K562 (cell line): ENCODE measurements at regions not wholly inside any gene's neighbourhood (a gene's known extent, or its start where the extent isn't known, plus 50 kb on each side); places are given as distances from the start of the nearest gene placed in this dataset.

ENCODE experiments used
- ATAC-seq: fragments of 200-7000 bp; cut with Tn5 transposase; 3 replicates; pipeline ENCODE4 v1.9.1; 2020; ENCODE audit warnings: moderate library complexity
- BruUV-seq: library from RNA; stranded (reverse); fragments of 400-500 nt; replicated peaks from 2 replicates; lab custom pipeline; 2021; lab: Mats Ljungman, UMichigan
- CTCF ChIA-PET: fragments of 300-600 bp; formaldehyde crosslinking; extraction: SDS; loops from one replicate; lab custom pipeline; 2021; ENCODE audit warnings: low intra/inter-chr PET ratio; lab: Yijun Ruan, JAX
- POLR2A ChIA-PET: fragments of 300-600, 350-650 bp; sonication (Branson Sonifier 250); formaldehyde crosslinking; extraction: SDS; loops from one replicate; lab custom pipeline; 2021; ENCODE audit warnings: antibody characterized with exemption, inconsistent platforms; lab: Yijun Ruan, JAX
- DNase-seq, 4 experiments: peaks; one replicate each; pipeline versions ENCODE4 v3.0.0 to v3.0.0-alpha.2; 2011 to 2018; ENCODE audit warnings: low spot score in 3 of 4, mixed read lengths in 3 of 4; ENCODE audit errors: extremely low read depth in 1 of 4
- FAIRE-seq: peaks from 2 replicates; lab custom pipeline; 2011; peaks lifted over from hg19 to GRCh38; lab: Jason Lieb, UNC
- H2AFZ ChIP-seq: 2 replicates; pipeline ENCODE4 v1.6.0; 2011; ENCODE audit warnings: low read depth, low read length, control low read depth, inconsistent platforms
- H3K27ac ChIP-seq: fragments of 200-600 bp; 3 replicates; pipeline ENCODE4 v1.8.0; 2011; ENCODE audit warnings: low read depth, mild to moderate bottlenecking, control low read depth, inconsistent platforms, low read length, moderate library complexity, mixed read lengths; ENCODE audit errors: extremely low read depth
- H3K27me3 ChIP-seq, 2 experiments: fragments of 300-600 bp in 1 of 2; 2 replicates in 1 of 2; 3 replicates in 1 of 2; pipeline versions ENCODE4 v1.6.0 to v1.8.0; 2011; ENCODE audit warnings: inconsistent platforms in 2 of 2, low read length in 2 of 2, mild to moderate bottlenecking in 1 of 2, mixed read lengths in 1 of 2, moderate library complexity in 1 of 2; ENCODE audit not compliant: control insufficient read depth in 2 of 2, insufficient read depth in 2 of 2
- H3K36me3 ChIP-seq: fragments of 300-600 bp; 3 replicates; pipeline ENCODE4 v1.8.0; 2011; ENCODE audit warnings: mild to moderate bottlenecking, low read length, inconsistent platforms; ENCODE audit not compliant: control insufficient read depth, insufficient read depth
- H3K4me1 ChIP-seq, 2 experiments: fragments of 200-600 bp in 1 of 2; replicated peaks in 1 of 2; 2 replicates in 1 of 2; 3 replicates in 1 of 2; pipeline versions ENCODE4 v1.5.1 to v1.8.0; 2011; ENCODE audit warnings: inconsistent platforms in 2 of 2, low read length in 2 of 2, mild to moderate bottlenecking in 1 of 2, mixed read lengths in 1 of 2, moderate library complexity in 1 of 2; ENCODE audit not compliant: control insufficient read depth in 2 of 2, insufficient read depth in 2 of 2
- H3K4me2 ChIP-seq: 2 replicates; pipeline ENCODE4 v1.6.1; 2011; ENCODE audit warnings: low read length, control low read depth, inconsistent platforms, mixed read lengths; ENCODE audit not compliant: insufficient read depth
- H3K4me3 ChIP-seq: fragments of 200-600 bp; sonication (generic), shearing (Covaris generic); 2 replicates; pipeline ENCODE4 v1.5.1; 2016; ENCODE audit warnings: control low read depth, inconsistent platforms
- H3K79me2 ChIP-seq: fragments of 200-600 bp; 3 replicates; pipeline ENCODE4 v1.8.0; 2011; ENCODE audit warnings: low read length, inconsistent platforms; ENCODE audit not compliant: control insufficient read depth, insufficient read depth
- H3K9ac ChIP-seq, 2 experiments: 2 replicates each; pipeline versions ENCODE4 v1.6.0 to v1.6.1; 2011; ENCODE audit warnings: low read depth in 2 of 2, low read length in 2 of 2, control low read depth in 1 of 2, inconsistent platforms in 1 of 2, mild to moderate bottlenecking in 1 of 2, mixed read lengths in 1 of 2; ENCODE audit not compliant: insufficient read depth in 1 of 2
- H3K9me1 ChIP-seq: one replicate; pipeline ENCODE4 v1.6.0; 2011; ENCODE audit warnings: inconsistent platforms, mild to moderate bottlenecking, low read length, moderate library complexity; ENCODE audit not compliant: control insufficient read depth, insufficient read depth
- H3K9me3 ChIP-seq: replicated peaks from 2 replicates; pipeline ENCODE4 v1.5.1; 2011; ENCODE audit warnings: low read depth, low read length, inconsistent platforms; ENCODE audit not compliant: control insufficient read depth, insufficient read depth
- H4K20me1 ChIP-seq: replicated peaks from 2 replicates; pipeline ENCODE4 v1.6.1; 2011; ENCODE audit warnings: low read length, inconsistent platforms, mixed read lengths; ENCODE audit not compliant: control insufficient read depth, insufficient read depth
- ARID2 ChIP-seq: fragments of 450-650 bp; IDR thresholded peaks from 2 replicates; pipeline ENCODE4 v1.6.1; 2017; ENCODE audit warnings: antibody characterized with exemption, mild to moderate bottlenecking
- CGGBP1 ChIP-seq: fragments of 250-450 bp; sonication (Bioruptor Pico); IDR thresholded peaks from 2 replicates; pipeline ENCODE4 v1.9.0; 2021; ENCODE audit warnings: mild to moderate bottlenecking
- ERF ChIP-seq: fragments of 450-650 bp; formaldehyde crosslinking; IDR thresholded peaks from 2 replicates; pipeline ENCODE4 v1.4.0; 2020; ENCODE audit warnings: mild to moderate bottlenecking, mixed read lengths
- ILF3 ChIP-seq: fragments of 450-650 bp; IDR thresholded peaks from 2 replicates; pipeline ENCODE4 v1.6.1; 2018; ENCODE audit warnings: antibody characterized with exemption, mild to moderate bottlenecking, moderate library complexity, borderline replicate concordance
- MTF1 ChIP-seq: fragments of 250-450 bp; sonication (Bioruptor Pico); IDR thresholded peaks from 2 replicates; pipeline ENCODE4 v1.9.0; 2021; ENCODE audit warnings: moderate library complexity, mild to moderate bottlenecking, inconsistent platforms, borderline replicate concordance
- POLR2AphosphoS2 ChIP-seq: IDR thresholded peaks from 2 replicates; pipeline ENCODE4 v1.6.1; 2012; ENCODE audit warnings: low read length, improper control_type of control experiment
- SMAD3 ChIP-seq: fragments of 450-650 bp; formaldehyde crosslinking; conservative IDR thresholded peaks from 2 replicates; pipeline ENCODE4 v1.4.0; 2020; ENCODE audit warnings: mild to moderate bottlenecking
- SNRNP70 ChIP-seq: fragments of 200-400 bp; formaldehyde crosslinking; optimal IDR thresholded peaks from 2 replicates; pipeline ENCODE3; 2017; ENCODE audit warnings: low read depth, low read length
- ZMIZ1 ChIP-seq, 2 experiments: fragments of 150-350 bp in 1 of 2; IDR thresholded peaks; 2 replicates each; pipeline ENCODE4 v1.6.1; 2012 to 2016; ENCODE audit warnings: low read depth in 2 of 2, low read length in 2 of 2, mild to moderate bottlenecking in 1 of 2, moderate library complexity in 1 of 2
- ZNF311 ChIP-seq: fragments of 250-450 bp; sonication (Bioruptor Pico); IDR thresholded peaks from 2 replicates; pipeline ENCODE4 v1.4.0; 2020; ENCODE audit warnings: mild to moderate bottlenecking, moderate library complexity
- WGBS: fragments of 100-300 bp; shearing (Covaris generic); methylation state at CpG from one replicate; pipeline ENCODE4 v1.1.6; 2016; ENCODE audit warnings: low coverage, mixed read lengths; ENCODE audit not compliant: insufficient coverage; ENCODE audit errors: missing lambda C conversion rate; 5-methylcytosine and 5-hydroxymethylcytosine counted together
- in situ Hi-C: fragments of 300-500 bp; cut with MboI; formaldehyde crosslinking; loops from 4 replicates; pipeline ENCODE4 v1.15.0; 2018; ENCODE audit warnings: inconsistent platforms, mixed read lengths
- intact Hi-C: fragments of 100-400 bp; cut with micrococcal nuclease; formaldehyde crosslinking; loops from 2 replicates; pipeline ENCODE4 v1.14.2; 2022
- TF ChIP-seq, protein P1 (sequence below): sonication (generic); formaldehyde crosslinking; IDR thresholded peaks from 2 replicates; pipeline ENCODE4 v1.8.0; 2022; ENCODE audit warnings: missing genetic modification reagents, mild to moderate bottlenecking, moderate library complexity, borderline replicate concordance

GRCh38 chr18:29491907-29492306 lies 1315.0 kb upstream of the CDH2 start:
- ATAC-seq (no peak), FAIRE-seq (no peak), DNase-seq (no peak)
- ChIA-PET CTCF (no interaction called here), POLR2A (no interaction called here)
- no peaks in the 10 kb centered on the region for H3K4me1 ChIP-seq
- no peak overlapping the region for H3K4me2 ChIP-seq
- H2AFZ ChIP-seq = no peak overlapping the region
- H3K36me3 ChIP-seq = no peaks in the 10 kb centered on the region
- no TSS peak for BruUV-seq
- no peak overlapping the region for H3K9ac ChIP-seq
- H3K9me1 ChIP-seq = no peaks in the 10 kb centered on the region
- intact Hi-C loops (no loop called here), in situ Hi-C loops (no loop called here)
- no peaks in the 10 kb centered on the region for H4K20me1 ChIP-seq
- H3K9me3 ChIP-seq = no peaks in the 10 kb centered on the region
- no peaks in the 10 kb centered on the region for H3K27me3 ChIP-seq
- H3K79me2 ChIP-seq = no peaks in the 10 kb centered on the region
- no peak overlapping the region for H3K4me3 ChIP-seq
- WGBS = 0% methylated on average over 2 of the region's 2 CpGs
- H3K27ac ChIP-seq = no peak overlapping the region
- no peak for TF ChIP-seq ILF3
- no peak for TF ChIP-seq CGGBP1 (CRISPR knock-in tag)
- TF ChIP-seq, protein P1, sequence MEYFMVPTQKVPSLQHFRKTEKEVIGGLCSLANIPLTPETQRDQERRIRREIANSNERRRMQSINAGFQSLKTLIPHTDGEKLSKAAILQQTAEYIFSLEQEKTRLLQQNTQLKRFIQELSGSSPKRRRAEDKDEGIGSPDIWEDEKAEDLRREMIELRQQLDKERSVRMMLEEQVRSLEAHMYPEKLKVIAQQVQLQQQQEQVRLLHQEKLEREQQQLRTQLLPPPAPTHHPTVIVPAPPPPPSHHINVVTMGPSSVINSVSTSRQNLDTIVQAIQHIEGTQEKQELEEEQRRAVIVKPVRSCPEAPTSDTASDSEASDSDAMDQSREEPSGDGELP (CRISPR knock-in tag) = no peak
- no peak for TF ChIP-seq POLR2AphosphoS2
- TF ChIP-seq ERF = no peak
- no peak for TF ChIP-seq ARID2

DNA sequence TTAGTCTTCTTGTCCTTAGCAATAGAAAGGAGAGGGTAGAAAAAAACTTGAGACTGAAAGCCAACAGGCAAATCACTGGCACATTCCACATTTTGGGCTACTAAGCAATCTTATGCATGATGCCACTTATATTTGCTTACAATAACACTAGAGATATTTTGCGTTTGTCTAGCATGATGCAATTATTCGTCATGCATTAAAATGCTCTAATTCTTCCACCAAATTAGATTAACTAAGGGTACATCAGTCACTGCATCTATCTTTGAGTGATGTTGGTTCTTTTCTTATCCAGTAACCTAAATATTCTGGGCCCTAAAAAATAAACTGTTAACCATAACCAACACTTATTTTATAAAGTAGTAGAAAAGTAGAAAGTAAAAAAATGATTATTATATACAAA lies 1311.7 kb upstream of the CDH2 start:
- H3K27me3 ChIP-seq = no peaks in the 10 kb centered on the region
- intact Hi-C loops = no loop called here
- POLR2A ChIA-PET = no interaction called here
- CTCF ChIA-PET = no interaction called here
- no peak overlapping the region for H3K9ac ChIP-seq
- no peaks in the 10 kb centered on the region for H3K4me1 ChIP-seq
- no peak for DNase-seq
- no peak for ATAC-seq
- BruUV-seq = no TSS peak
- FAIRE-seq = no peak
- H3K4me3 ChIP-seq = no peak overlapping the region
- H2AFZ ChIP-seq = no peak overlapping the region
- H3K27ac ChIP-seq = no peak overlapping the region
- H3K9me3 ChIP-seq = no peaks in the 10 kb centered on the region; the same call in 1 of the 2 replicates
- H3K36me3 ChIP-seq = no peaks in the 10 kb centered on the region
- 0% methylated on average over 2 of the region's 2 CpGs for WGBS
- H3K4me2 ChIP-seq = no peak overlapping the region
- no peaks in the 10 kb centered on the region for H3K79me2 ChIP-seq
- no peaks in the 10 kb centered on the region for H4K20me1 ChIP-seq
- in situ Hi-C loops = no loop called here
- no peaks in the 10 kb centered on the region for H3K9me1 ChIP-seq
- TF ChIP-seq SNRNP70 (no peak), MTF1 (CRISPR knock-in tag) (no peak), ZNF311 (CRISPR knock-in tag) (no peak), ZMIZ1 (IDR thresholded peaks at IDR 0.05; ENCODE audit: low read depth in 2 of 2, low read length in 2 of 2) (no peak), SMAD3 (CRISPR knock-in tag) (no peak)
